Neural cell (in vitro differentiated cells): ENCODE measurements at regions not wholly inside any gene's neighbourhood (a gene's known extent, or its start where the extent isn't known, plus 50 kb on each side); places are given as distances from the start of the nearest gene placed in this dataset.

ENCODE experiments used
- EP300 ChIP-seq: fragments of 450-650 bp; conservative IDR thresholded peaks from 2 replicates; pipeline ENCODE4 v1.6.1; 2014; ENCODE audit warnings: antibody characterized with exemption, mild to moderate bottlenecking, moderate library complexity; ENCODE audit not compliant: poor library complexity, severe bottlenecking
- MXI1 ChIP-seq: fragments of 450-650 bp; conservative IDR thresholded peaks from 2 replicates; pipeline ENCODE4 v1.6.1; 2014; ENCODE audit warnings: antibody characterized with exemption, mild to moderate bottlenecking; ENCODE audit not compliant: poor library complexity, severe bottlenecking

GRCh38 chr2:155381436-155381835 is 682.9 kb downstream of the KCNJ3 start:
- no peak for TF ChIP-seq MXI1
- no peak for TF ChIP-seq EP300
